ENCODE measurements at regions not wholly inside any gene's neighbourhood (a gene's known extent, or its start where the extent isn't known, plus 50 kb on each side); places are given as distances from the start of the nearest gene placed in this dataset.

DNA sequence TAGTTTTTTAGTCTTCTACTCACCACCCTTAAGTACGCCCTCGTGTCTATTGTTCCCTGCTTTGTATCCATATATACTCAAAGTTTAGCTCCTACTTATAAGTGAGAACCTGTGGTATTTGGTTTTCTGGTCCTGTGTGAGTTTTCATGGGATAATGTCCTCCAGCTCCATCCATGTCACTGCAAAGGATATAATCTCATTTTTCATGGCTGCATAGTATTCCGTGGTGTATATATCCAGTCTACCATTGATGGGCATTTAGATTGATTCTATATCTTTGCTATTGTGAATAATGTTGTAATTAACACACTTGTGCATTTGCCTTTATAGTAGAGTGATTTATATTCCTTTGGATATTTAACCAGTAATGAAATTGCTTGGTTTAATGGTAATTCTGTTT, 579.9 kb downstream of the CDH18 start:
- DNase-seq (ENCODE audit: low spot score) (no peak), FAIRE-seq (no peak)

DNA sequence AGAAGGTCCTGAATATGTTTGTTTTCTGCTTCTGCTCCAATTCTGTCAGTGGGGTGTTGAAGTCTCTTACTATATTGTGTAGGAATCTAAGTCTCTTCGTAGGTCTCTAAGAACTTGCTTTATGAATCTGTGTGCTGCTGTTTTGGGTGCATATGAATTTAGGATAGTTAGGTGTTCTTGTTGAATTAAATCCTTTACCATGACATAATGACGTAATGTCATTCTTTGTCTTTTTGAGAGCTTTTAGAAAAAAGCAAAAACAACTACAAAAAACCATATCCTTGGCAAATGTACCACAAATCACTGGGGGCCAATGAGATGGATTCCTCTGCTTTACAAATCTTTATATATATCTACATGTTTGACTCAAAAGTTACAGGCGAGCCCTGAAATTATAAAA, 576.1 kb downstream of the CDH18 start:
- no peak for DNase-seq (ENCODE audit: low spot score)
- FAIRE-seq, result no peak
